Central memory CD8-positive, alpha-beta T cell (primary cell): ENCODE measurements at regions not wholly inside any gene's neighbourhood (a gene's known extent, or its start where the extent isn't known, plus 50 kb on each side); places are given as distances from the start of the nearest gene placed in this dataset.

ENCODE experiments used
- ATAC-seq: fragments of 150-1000 bp; cut with Tn5 transposase; replicated peaks from 2 replicates; pipeline ENCODE4 v1.10.0; 2022; ENCODE audit warnings: mild to moderate bottlenecking, moderate FRiP score, moderate number of reproducible peaks; ENCODE audit not compliant: poor library complexity, severe bottlenecking; ENCODE audit errors: extremely low read depth
- DNase-seq, 2 donors: peaks; one replicate each; pipeline ENCODE4 v3.0.0; 2021; ENCODE audit warnings: low spot score in 2 of 2
- H3K27ac Mint-ChIP-seq: one replicate; pipeline ENCODE4 v1.8.0; 2022; ENCODE audit warnings: low read depth, mild to moderate bottlenecking, moderate library complexity, mixed read lengths
- H3K27me3 Mint-ChIP-seq: one replicate; pipeline ENCODE4 v1.8.0; 2022; ENCODE audit warnings: mixed read lengths
- H3K36me3 Mint-ChIP-seq: one replicate; pipeline ENCODE4 v1.8.0; 2022; ENCODE audit warnings: mild to moderate bottlenecking, moderate library complexity, mixed read lengths; ENCODE audit not compliant: insufficient read depth
- H3K4me1 Mint-ChIP-seq: one replicate; pipeline ENCODE4 v1.8.0; 2022; ENCODE audit warnings: mixed read lengths
- H3K4me3 Mint-ChIP-seq: one replicate; pipeline ENCODE4 v1.8.0; 2022; ENCODE audit warnings: mild to moderate bottlenecking, moderate library complexity, mixed read lengths
- H3K9me3 Mint-ChIP-seq: one replicate; pipeline ENCODE4 v1.8.0; 2022; ENCODE audit warnings: mixed read lengths

DNA sequence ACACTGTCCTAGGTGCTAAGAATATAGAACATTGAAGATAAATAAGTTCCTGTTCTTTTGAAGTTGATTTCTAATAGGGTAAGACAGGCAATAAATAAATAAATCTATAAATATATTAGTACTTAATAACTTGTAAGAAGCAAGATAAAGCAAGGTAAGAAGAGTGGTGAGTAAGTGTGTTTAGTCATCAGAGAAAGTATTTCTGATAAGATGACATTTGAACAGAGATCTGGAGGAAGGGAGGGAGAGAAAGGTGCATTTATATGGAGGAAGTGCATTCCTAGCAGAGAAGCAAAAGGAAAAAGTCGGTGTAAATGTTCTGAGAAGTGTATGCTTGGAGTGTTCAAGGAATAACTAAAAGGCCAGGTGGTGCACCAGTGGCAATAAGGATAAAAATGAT, 184.4 kb upstream of the GRIP1 start:
- Mint-ChIP-seq H3K4me1 (no peaks in the 10 kb centered on the region), H3K36me3 (no peaks in the 10 kb centered on the region), H3K27ac (no peak overlapping the region), H3K27me3 (peaks cover 47% of the 10 kb centered on the region), H3K4me3 (no peak overlapping the region), H3K9me3 (no peaks in the 10 kb centered on the region)
- ATAC-seq = no peak
- DNase-seq = no peak

DNA sequence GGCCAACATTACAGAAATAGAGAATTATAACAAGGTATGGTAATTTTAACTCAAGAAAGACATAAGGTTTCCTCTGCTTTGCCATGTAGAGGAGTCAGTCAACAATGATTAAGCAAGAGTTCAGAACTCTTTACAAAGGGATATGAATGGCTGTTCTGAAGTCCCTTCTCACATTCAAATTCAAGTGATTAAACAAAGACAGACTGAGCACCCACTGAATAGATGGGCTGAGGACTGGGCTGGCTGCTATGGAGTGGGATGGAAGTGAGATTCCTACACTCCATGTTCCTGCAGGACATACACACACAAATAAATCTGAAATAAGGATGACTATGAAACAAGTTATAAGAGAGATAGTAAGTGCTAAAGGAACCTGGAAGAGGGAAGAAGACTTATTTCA, 199.0 kb upstream of the GRIP1 start:
- Mint-ChIP-seq H3K4me1 (no peaks in the 10 kb centered on the region), H3K4me3 (no peak overlapping the region), H3K9me3 (no peaks in the 10 kb centered on the region), H3K27me3 (peaks cover 45% of the 10 kb centered on the region), H3K27ac (no peak overlapping the region), H3K36me3 (no peaks in the 10 kb centered on the region)
- DNase-seq = no peak
- ATAC-seq = no peak

DNA sequence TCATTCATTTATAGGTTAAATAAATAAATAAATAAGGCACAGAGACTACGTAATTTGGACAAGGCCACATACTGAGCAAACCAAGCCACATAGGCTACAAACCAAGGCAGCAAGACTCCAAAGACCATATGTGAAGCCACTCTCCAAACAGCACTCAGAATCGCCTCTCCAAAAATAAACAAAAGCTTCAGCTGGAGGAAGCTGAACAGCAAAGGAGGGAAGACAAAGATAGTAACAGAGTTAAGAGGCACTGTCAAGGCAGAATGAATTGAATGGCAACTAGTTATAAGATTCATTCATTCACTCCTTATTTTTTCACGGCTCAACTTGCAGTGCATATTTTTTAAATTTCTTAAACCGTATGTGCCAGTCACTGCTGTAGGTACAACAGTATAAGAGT, 200.5 kb upstream of the GRIP1 start:
- DNase-seq = no peak

DNA sequence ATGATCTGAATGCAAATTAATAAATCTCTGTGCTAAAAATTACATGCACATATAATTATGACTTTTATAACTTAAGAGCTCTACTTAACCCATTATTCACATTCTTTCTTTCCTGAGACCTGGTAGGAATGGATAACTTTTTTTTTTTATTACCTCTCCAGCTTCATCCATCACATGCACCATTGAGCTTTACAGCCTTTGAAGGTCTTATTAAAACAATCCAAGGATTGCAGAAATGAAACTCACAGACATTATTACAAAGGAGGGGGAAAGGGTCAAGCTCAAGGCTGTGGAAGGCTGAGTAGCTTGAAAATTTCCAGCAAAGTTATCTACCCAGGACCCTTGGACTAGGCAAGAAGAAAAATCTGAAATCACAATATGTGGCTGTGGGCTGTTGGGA, 202.5 kb upstream of the GRIP1 start:
- Mint-ChIP-seq H3K4me1 (no peaks in the 10 kb centered on the region), H3K36me3 (no peaks in the 10 kb centered on the region), H3K4me3 (no peak overlapping the region), H3K27me3 (peaks cover 53% of the 10 kb centered on the region), H3K27ac (no peak overlapping the region), H3K9me3 (no peaks in the 10 kb centered on the region)
- DNase-seq (no peak), ATAC-seq (no peak)

More for the DNA sequence above, 200.5 kb upstream of the GRIP1 start:
- no peaks in the 10 kb centered on the region for H3K9me3 Mint-ChIP-seq
- H3K4me3 Mint-ChIP-seq = no peak overlapping the region
- peaks cover 45% of the 10 kb centered on the region for H3K27me3 Mint-ChIP-seq
- H3K36me3 Mint-ChIP-seq = no peaks in the 10 kb centered on the region
- no peaks in the 10 kb centered on the region for H3K4me1 Mint-ChIP-seq
- H3K27ac Mint-ChIP-seq = no peak overlapping the region
- ATAC-seq = no peak

DNA sequence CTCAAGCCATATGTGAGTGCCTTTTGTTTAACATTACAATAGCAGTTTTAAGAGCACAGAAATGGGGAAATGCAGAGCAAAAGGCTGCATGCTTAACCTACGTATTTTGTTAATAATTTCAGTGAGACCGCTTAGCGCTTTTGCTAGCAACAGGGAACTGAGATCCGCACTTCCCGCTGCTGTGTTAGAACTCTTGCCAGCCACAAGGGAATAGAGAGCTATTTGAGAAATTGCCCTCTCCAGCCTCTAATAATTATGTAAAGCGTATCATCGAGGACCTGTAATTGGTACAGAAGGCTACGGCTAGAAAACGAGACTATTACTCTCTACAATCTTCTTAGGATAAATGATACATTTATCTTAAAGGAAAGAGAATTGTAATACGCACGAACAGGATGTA, 205.2 kb upstream of the GRIP1 start:
- H3K4me3 Mint-ChIP-seq = no peak overlapping the region
- ATAC-seq (no peak), DNase-seq (no peak)
- no peaks in the 10 kb centered on the region for H3K36me3 Mint-ChIP-seq
- H3K27ac Mint-ChIP-seq = no peak overlapping the region
- no peaks in the 10 kb centered on the region for H3K9me3 Mint-ChIP-seq
- H3K4me1 Mint-ChIP-seq = no peaks in the 10 kb centered on the region
- peaks cover 36% of the 10 kb centered on the region for H3K27me3 Mint-ChIP-seq

DNA sequence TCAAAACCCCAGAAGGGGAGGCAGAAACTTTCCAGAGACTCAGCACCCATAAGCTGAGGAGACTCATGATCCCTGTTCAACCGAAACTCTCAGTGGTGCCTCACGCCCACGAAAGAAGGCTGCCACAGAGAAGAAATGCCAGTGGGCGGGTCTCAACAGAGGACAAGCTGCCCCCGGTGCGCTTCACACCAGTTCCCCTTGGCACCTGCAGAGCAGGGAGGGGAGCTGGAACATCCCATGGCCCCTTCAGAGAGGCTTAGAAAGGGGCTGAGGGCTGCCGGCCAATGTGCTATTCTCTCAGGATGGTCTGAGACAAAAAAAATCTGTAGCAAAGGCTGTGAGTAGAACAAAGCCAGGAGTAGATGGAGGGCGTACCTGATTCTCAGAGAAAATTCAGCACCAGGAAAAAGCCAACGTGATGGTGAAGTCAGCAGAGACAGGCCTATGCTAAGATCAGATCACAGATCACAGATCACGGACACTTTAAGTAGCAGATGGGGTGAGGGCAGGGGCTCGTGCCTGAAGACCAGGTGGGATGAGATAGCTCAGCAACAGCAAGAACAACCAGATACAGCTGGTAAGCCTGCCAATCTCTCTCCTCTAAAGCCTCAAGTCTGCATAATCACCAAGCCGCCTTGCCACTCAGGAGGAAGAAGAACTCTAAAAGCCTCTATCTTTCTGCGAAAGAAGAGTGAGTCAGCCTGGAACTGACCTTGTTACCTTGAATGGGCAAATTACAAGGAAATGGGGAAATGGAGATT, 206.4 kb upstream of the GRIP1 start:
- no peaks in the 10 kb centered on the region for H3K4me1 Mint-ChIP-seq
- peaks cover 24% of the 10 kb centered on the region for H3K27me3 Mint-ChIP-seq
- no peaks in the 10 kb centered on the region for H3K36me3 Mint-ChIP-seq
- no peak overlapping the region for H3K27ac Mint-ChIP-seq
- H3K9me3 Mint-ChIP-seq = no peaks in the 10 kb centered on the region
- no peak overlapping the region for H3K4me3 Mint-ChIP-seq
- ATAC-seq (no peak), DNase-seq (no peak)

DNA sequence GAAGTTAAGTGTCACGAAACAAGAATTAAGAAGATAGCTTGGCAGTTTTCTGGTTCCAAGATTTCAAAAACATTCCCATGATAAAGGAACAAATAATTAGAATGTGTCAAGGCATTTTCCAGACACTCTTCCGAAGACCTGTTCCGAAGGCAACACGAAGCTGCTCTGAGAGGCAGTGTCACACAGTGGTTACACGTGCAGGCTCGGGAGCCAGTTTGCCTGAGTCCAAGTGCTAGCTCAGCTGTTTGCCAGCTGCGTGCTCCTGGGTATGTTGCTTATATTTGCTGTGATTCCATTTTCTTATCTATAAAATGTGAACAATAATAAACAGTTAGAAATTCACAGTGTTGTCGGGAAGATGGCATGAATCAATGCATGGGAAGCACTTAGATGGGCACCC, 217.9 kb upstream of the GRIP1 start:
- DNase-seq (no peak), ATAC-seq (no peak)
- Mint-ChIP-seq H3K4me3 (no peak overlapping the region), H3K27me3 (peaks cover 29% of the 10 kb centered on the region), H3K27ac (no peak overlapping the region), H3K36me3 (peaks cover 2% of the 10 kb centered on the region), H3K9me3 (no peaks in the 10 kb centered on the region), H3K4me1 (peaks cover 21% of the 10 kb centered on the region)

DNA sequence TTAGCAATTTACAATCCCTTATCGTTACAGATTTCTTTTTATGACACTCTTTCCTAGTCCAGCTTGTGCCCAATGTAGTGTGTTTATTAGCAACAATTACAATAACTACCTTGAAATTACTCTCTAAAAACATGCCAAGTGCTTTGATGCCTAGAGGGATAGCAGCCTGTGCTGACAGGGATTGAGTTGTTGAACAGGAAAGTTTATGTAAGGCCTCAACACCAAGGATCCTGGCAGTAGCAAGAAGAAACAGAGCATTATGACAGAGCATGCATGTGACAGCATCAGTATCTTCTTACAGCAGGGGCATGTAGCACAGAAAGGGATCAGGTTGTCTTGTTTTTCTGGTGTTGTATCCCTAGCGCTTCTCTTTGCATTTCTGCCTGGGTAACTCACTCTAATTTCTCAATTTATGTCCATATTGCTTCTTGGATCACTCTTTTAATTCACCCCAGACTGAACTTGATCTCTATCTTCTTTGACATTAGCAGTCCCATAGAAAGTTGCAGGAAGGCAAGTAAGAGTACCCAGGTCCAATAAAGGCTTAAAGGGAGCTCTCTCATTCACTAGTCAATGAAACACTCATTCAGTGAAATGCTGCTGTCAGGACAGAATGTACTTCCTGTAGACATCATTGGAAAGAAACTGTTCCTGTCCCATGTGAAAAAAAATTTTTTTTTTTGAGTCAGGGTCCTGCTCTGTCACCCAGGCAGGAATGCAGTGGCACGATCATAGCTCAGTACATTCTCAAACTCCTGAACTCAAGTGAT, 220.0 kb upstream of the GRIP1 start:
- Mint-ChIP-seq H3K27me3 (peaks cover 18% of the 10 kb centered on the region), H3K4me1 (peaks cover 23% of the 10 kb centered on the region), H3K4me3 (no peak overlapping the region), H3K36me3 (peaks cover 2% of the 10 kb centered on the region), H3K9me3 (no peaks in the 10 kb centered on the region), H3K27ac (no peak overlapping the region)
- no peak for DNase-seq
- no peak for ATAC-seq

DNA sequence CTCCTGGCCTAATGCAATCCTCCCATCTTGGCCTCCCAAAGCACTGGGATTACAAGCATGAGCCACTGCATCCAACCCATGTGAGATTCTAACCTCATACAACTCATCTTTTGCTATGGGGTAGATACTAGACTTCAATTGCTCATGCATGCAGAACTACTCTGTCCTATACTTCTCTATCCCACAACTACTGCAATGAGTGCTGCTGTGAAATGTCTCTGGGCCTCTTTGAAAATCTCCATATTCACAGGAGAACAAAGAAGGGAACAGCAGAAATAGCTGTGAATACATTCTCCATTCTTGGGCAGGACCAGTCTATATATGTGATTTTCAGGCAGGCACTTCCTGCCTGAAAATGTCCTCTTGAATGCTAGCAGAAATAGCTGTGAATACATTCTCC, 220.7 kb upstream of the GRIP1 start:
- Mint-ChIP-seq H3K36me3 (no peaks in the 10 kb centered on the region), H3K27me3 (peaks cover 11% of the 10 kb centered on the region), H3K27ac (no peak overlapping the region), H3K4me3 (no peak overlapping the region), H3K4me1 (peaks cover 23% of the 10 kb centered on the region), H3K9me3 (no peaks in the 10 kb centered on the region)
- DNase-seq = no peak
- ATAC-seq = no peak

DNA sequence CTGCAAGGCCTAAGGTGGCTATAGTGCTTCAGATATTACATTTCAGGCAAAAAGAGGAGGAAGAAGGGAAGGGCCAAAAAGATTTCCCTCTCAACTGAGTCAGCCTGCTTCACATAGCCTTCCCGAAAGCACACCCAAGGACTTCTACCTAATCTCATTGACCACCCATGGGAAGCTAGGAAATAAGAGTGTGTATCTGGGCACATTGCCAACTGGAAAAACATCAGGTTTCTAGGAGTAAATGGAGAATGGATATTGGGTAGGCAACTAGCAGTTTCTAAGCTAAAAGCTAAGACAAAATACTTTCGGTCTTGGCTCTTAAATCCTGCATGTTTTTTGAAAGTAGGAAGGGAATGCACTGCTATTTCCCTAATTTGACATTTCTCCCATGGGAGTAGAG, 221.7 kb upstream of the GRIP1 start:
- Mint-ChIP-seq H3K9me3 (no peaks in the 10 kb centered on the region), H3K27me3 (peaks cover 9% of the 10 kb centered on the region), H3K27ac (peak overlapping the region; percentile 24), H3K36me3 (no peaks in the 10 kb centered on the region), H3K4me3 (no peak overlapping the region), H3K4me1 (peaks cover 23% of the 10 kb centered on the region)
- ATAC-seq = no peak
- DNase-seq = no peak

DNA sequence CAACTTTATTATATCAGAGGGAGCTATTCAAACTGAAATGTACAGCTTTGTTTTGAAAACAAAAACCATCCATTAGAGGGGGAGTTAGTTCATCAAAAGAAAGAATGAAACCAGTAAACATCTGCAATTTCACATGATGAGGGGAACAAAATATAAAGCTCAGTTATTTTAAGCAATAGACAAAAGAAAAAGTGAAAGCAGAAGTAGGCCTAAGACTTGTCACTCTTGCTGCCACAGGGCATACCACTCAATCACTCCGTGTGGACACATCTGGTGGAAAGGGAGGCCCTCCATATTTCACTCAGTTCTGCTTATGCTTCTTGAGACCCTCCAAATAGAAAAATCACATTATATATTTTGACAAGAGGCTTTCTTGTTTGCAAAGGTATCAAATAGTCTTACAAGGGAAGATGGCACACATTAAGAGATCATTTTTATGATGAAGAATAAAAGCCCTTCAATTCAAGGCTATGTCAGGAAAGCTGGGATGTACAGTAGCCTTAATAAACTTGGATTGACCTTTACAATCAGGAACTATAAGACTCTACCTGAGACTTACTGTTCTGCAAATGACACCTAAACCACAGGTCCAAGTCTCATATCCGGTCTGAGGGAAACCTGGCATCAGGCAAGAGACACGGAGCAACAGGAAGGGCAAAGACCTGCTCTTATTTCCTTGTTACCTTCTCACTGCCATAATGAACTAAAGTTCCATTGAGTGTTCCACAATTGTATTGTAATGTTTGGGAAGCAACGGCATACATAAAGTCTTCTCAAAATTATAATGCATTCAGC, 222.5 kb upstream of the GRIP1 start:
- ATAC-seq (no peak), DNase-seq (no peak)
- Mint-ChIP-seq H3K27me3 (peaks cover 2% of the 10 kb centered on the region), H3K9me3 (no peaks in the 10 kb centered on the region), H3K27ac (peak overlapping the region; percentile 24), H3K4me3 (no peak overlapping the region), H3K36me3 (no peaks in the 10 kb centered on the region), H3K4me1 (peaks cover 23% of the 10 kb centered on the region)

DNA sequence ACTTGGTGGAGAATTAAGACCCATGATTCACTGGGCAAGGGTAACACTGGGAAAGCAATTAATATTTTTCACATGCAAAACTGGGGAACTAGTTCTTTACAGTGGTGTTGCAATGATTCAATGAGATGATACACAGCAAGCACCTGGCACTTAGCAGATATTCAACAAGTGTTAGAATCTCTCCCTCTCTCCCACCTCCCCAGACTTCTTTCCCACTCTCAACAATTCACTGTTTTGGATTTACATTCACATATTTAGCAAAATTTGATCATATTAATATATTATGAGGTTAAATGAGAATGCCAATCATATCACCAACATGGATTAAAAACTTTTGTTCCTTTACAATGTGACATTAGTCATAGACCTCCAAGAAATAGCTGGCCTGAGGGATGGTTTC, 223.1 kb upstream of the GRIP1 start:
- Mint-ChIP-seq H3K27me3 (no peaks in the 10 kb centered on the region), H3K9me3 (no peaks in the 10 kb centered on the region), H3K27ac (no peak overlapping the region), H3K36me3 (no peaks in the 10 kb centered on the region), H3K4me3 (no peak overlapping the region), H3K4me1 (peaks cover 23% of the 10 kb centered on the region)
- DNase-seq = no peak
- ATAC-seq = no peak
